Epithelial cell of esophagus (primary cell): ENCODE measurements at regions not wholly inside any gene's neighbourhood (a gene's known extent, or its start where the extent isn't known, plus 50 kb on each side); places are given as distances from the start of the nearest gene placed in this dataset.
A peak's percentile ranks its signal among the peaks of the same experiment; 100 is the strongest.

Source experiments
- DNase-seq: peaks from one replicate; pipeline ENCODE4 v3.0.0; 2010; ENCODE audit warnings: low read depth
- H3K4me3 ChIP-seq: 2 replicates; pipeline ENCODE4 v1.5.1; 2011; ENCODE audit warnings: mild to moderate bottlenecking, low read length, control low read depth
- TF ChIP-seq, protein P1 (sequence below): IDR thresholded peaks from 2 replicates; pipeline ENCODE4 v1.5.1; 2011; ENCODE audit warnings: low read depth, mild to moderate bottlenecking, low read length, control low read depth, inconsistent platforms; ENCODE audit not compliant: insufficient read depth; ENCODE audit errors: missing control alignments

DNA sequence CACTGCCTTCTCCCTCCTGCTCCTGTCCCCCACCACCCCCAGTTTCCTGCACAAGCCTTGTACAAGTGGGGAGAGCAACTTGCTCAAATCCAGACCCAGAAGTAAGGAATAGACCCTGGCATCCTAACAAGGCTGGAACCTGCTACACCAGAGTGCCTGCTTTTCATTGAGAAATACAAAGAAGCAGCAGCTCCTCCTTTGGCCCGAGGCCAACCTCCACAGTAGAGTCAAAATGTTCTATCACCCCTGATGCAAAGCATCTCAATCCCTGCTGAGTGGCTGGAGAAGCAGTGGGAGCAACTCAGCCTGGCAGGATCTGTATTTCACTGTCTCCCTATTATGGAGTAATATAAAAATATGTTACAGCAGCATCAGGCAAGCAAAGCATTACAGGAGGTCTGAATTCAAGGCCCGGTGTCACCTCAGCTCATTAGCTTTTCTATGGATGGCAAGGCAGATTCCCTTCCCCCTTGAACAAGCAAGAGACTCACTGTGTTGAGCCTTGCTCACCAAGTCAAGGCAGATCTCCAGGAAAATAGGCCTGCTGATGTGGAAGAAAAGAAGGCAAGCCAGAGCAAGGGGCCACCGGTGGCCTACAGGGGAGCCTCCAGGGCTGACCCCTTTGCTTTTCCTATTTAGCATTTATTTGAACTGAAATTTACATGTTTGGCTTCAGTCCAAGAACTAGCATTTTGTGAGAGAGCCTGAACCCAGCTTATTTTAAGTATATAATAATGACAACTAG lies 186.3 kb upstream of the EGLN3 start:
- no peak overlapping the region for H3K4me3 ChIP-seq
- TF ChIP-seq, protein P1, sequence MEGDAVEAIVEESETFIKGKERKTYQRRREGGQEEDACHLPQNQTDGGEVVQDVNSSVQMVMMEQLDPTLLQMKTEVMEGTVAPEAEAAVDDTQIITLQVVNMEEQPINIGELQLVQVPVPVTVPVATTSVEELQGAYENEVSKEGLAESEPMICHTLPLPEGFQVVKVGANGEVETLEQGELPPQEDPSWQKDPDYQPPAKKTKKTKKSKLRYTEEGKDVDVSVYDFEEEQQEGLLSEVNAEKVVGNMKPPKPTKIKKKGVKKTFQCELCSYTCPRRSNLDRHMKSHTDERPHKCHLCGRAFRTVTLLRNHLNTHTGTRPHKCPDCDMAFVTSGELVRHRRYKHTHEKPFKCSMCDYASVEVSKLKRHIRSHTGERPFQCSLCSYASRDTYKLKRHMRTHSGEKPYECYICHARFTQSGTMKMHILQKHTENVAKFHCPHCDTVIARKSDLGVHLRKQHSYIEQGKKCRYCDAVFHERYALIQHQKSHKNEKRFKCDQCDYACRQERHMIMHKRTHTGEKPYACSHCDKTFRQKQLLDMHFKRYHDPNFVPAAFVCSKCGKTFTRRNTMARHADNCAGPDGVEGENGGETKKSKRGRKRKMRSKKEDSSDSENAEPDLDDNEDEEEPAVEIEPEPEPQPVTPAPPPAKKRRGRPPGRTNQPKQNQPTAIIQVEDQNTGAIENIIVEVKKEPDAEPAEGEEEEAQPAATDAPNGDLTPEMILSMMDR: no peak
- DNase-seq: peak; percentile 45

GRCh38 chr14:34135492-34135891 lies 184.6 kb upstream of the EGLN3 start:
- DNase-seq: no peak
- TF ChIP-seq, protein P1: no peak
- no peak overlapping the region for H3K4me3 ChIP-seq

DNA sequence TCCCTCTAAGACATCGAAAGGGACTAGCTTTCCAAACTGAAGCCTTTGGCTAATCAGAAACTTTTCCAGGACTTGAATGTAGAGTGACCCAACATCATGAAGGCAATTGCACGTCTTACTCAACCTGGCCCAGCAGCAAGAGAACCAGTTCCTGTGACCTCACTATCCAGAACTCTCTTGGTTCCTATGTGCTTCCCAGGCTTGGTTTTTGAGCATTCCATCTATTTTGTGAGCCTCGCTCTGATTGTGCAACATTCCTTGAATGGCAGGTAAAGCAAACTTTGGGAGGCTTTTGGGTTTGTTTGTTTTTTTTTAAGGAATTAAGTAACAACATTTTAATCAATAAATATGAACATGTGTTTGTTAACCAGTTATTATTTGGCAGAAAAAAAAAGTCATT lies 183.6 kb upstream of the EGLN3 start:
- DNase-seq: no peak
- TF ChIP-seq, protein P1: no peak

GRCh38 chr14:34129927-34130552 lies 179.2 kb upstream of the EGLN3 start:
- DNase-seq: no peak
- H3K4me3 ChIP-seq: no peak overlapping the region
- TF ChIP-seq, protein P1: no peak

More for the DNA sequence above, 183.6 kb upstream of the EGLN3 start:
- no peak overlapping the region for H3K4me3 ChIP-seq

- no peak for DNase-seq
- no peak overlapping the region for H3K4me3 ChIP-seq
- TF ChIP-seq, protein P1: no peak
These were observed 177.8 kb upstream of the EGLN3 start for GRCh38 chr14:34128665-34129064.

DNA sequence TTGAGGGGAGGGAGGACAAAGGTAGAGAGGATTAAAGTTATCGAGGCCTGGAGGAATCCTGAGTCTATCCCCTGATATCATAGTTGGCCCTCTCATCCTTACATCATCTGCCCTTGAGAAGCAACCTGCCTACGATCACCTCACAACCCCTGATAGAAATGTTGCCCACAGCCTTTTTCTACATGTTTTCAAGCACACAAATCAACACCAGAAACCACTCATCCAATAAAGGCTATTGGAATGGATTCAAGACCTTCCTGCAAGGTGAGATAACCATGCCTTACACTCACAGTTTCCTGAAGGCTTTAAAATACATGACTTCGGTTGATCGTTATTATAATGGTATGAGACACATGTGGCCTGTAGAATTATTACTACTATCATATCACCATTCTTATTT lies 175.7 kb upstream of the EGLN3 start:
- TF ChIP-seq, protein P1: no peak
- DNase-seq: no peak
- H3K4me3 ChIP-seq: no peak overlapping the region
